ENCODE measurements at regions not wholly inside any gene's neighbourhood (a gene's known extent, or its start where the extent isn't known, plus 50 kb on each side); places are given as distances from the start of the nearest gene placed in this dataset.

DNA sequence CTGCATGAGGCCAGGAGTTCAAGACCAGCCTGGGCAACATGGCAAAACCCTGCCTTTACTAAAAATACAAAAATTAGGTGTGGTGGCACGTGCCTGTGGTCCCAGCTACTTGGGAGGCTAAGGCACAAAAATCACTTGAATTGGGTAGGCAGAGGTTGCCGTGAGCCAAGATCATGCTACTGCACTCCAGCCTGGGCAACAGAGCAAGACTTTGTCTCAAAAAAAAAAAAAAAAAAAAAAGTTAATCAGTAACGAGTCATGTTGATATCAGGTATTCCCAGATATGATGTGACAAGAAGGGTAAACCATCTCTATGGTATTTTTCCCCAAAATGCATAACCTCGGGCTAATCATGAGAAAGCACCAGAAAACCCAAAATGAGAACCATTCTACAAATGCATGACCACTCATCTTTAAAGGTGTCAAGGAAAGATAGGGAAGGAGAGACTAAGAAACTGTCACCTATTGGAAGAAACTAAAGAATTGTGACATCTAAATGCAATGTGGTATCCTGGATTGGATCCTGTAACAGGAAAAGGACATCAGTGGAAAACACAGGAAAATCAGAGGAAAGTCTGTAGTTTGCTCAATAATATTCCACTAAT, 66.5 kb upstream of the MAP4 start:
- intact Hi-C loops (cut with DNase I) = no loop called here
- Histone ChIP-seq H3K4me3 (no peak overlapping the region), H3K4me1 (replicated peaks in 1 of 2) (peaks cover 0 to 39% of the 10 kb centered on the region in 2 donors), H3K27ac (no peak overlapping the region), H3K36me3 (replicated peaks in 1 of 2) (peaks cover 0 to 4% of the 10 kb centered on the region in 2 donors), H3K9me3 (replicated peaks in 1 of 3) (no peaks in the 10 kb centered on the region), H3K27me3 (no peaks in the 10 kb centered on the region)
- 86 to 88% (median 87%) methylated on average over 4 of the region's 4 CpGs for WGBS, 4 donors
- no peak for TF ChIP-seq POLR2A (IDR thresholded peaks at IDR 0.05)
- TF ChIP-seq, protein P1, sequence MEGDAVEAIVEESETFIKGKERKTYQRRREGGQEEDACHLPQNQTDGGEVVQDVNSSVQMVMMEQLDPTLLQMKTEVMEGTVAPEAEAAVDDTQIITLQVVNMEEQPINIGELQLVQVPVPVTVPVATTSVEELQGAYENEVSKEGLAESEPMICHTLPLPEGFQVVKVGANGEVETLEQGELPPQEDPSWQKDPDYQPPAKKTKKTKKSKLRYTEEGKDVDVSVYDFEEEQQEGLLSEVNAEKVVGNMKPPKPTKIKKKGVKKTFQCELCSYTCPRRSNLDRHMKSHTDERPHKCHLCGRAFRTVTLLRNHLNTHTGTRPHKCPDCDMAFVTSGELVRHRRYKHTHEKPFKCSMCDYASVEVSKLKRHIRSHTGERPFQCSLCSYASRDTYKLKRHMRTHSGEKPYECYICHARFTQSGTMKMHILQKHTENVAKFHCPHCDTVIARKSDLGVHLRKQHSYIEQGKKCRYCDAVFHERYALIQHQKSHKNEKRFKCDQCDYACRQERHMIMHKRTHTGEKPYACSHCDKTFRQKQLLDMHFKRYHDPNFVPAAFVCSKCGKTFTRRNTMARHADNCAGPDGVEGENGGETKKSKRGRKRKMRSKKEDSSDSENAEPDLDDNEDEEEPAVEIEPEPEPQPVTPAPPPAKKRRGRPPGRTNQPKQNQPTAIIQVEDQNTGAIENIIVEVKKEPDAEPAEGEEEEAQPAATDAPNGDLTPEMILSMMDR (IDR thresholded peaks at IDR 0.05) = no peak
- no peak for DNase-seq

DNA sequence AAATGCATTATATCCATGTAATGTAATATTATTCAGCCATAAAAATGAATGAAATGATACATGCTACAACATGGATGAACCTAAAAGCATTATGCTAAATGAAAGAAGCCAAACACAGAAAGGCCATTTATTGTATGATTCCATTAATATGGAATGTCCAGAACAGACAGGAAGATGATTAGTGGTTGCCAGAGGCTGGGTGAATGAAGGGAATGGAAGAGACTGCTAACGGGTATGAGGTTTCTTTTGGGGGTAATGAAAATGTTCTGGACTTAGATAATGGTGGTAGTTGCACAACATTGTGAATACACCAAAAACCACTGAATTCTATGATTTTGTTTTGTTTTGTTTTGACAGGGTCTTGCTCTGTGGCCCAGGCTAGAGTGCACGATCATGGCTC, 61.6 kb upstream of the MAP4 start:
- Histone ChIP-seq H3K4me3 (no peak overlapping the region), H3K27me3 (no peaks in the 10 kb centered on the region), H3K27ac (no peak overlapping the region), H3K9me3 (replicated peaks in 1 of 3) (no peaks in the 10 kb centered on the region), H3K4me1 (replicated peaks in 1 of 2) (peaks cover 0 to 16% of the 10 kb centered on the region in 2 donors), H3K36me3 (replicated peaks in 1 of 2) (no peaks in the 10 kb centered on the region)
- no peak for DNase-seq
- intact Hi-C loops (cut with DNase I) = no loop called here
- TF ChIP-seq, protein P1 (IDR thresholded peaks at IDR 0.05) = no peak
- no peak for TF ChIP-seq POLR2A (IDR thresholded peaks at IDR 0.05)
- WGBS, 4 donors = 60 to 66% (median 64%) methylated on average over 2 of the region's 2 CpGs

DNA sequence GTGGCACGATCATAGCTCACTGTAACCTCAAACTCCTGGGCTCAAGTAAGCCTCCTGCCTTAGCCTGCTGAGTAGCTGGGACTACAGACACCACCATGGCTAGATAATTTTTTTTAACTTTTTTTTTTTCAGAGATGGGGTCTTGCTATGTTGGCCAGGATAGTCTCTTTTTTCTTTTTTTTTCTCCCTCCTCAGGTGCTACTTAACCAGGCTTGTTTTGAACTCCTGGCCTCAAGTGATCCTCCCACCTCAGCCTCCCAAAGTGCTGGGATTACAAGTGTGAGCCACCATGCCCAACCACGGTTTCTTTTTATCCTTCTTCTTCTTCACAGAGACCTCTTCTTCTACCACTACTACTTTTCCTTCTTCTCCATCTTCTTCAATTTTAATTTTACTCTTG, 53.8 kb upstream of the MAP4 start:
- TF ChIP-seq POLR2A (IDR thresholded peaks at IDR 0.05) = no peak
- TF ChIP-seq, protein P1 (IDR thresholded peaks at IDR 0.05) = no peak
- Histone ChIP-seq H3K27ac (no peak overlapping the region), H3K4me1 (replicated peaks in 1 of 2) (peaks cover 0 to 38% of the 10 kb centered on the region in 2 donors), H3K4me3 (no peak overlapping the region), H3K36me3 (replicated peaks in 1 of 2) (no peaks in the 10 kb centered on the region), H3K9me3 (replicated peaks in 1 of 3) (no peaks in the 10 kb centered on the region), H3K27me3 (no peaks in the 10 kb centered on the region)
- 95 to 100% (median 96%) methylated on average over 2 of the region's 2 CpGs for WGBS, 4 donors
- no peak for DNase-seq
- intact Hi-C loops (cut with DNase I) = no loop called here

DNA sequence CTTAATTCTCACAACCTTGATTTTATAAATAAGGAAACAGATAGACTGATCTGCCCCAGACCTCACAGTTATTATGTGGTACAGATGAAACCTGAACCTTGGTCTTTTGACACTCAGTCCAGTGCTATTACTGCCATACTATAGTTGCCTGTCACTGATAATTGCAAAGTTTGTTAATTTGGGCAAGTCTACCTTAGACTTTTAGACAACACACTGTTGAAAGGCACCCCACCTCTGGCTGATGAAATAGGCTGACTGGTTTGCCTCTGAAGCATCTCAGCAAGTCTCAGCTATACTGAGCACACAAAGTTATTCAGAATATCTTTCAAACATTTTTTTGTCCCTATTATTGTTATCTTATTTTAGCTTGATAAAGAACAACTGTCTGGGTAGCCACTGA, 53.1 kb upstream of the MAP4 start:
- H3K27me3 ChIP-seq = no peaks in the 10 kb centered on the region
- H3K27ac ChIP-seq = peak overlapping the region in 2 of 5 donors; percentile 49 to 64
- H3K4me3 ChIP-seq = no peak overlapping the region
- intact Hi-C loops (cut with DNase I) = no loop called here
- H3K9me3 ChIP-seq (replicated peaks in 1 of 3) = no peaks in the 10 kb centered on the region
- H3K4me1 ChIP-seq (replicated peaks in 1 of 2) = peaks cover 0 to 39% of the 10 kb centered on the region in 2 donors
- no peak for DNase-seq
- no peaks in the 10 kb centered on the region for H3K36me3 ChIP-seq (replicated peaks in 1 of 2)
- TF ChIP-seq, protein P1 (IDR thresholded peaks at IDR 0.05) = no peak
- TF ChIP-seq POLR2A (IDR thresholded peaks at IDR 0.05) = no peak
